ENCODE measurements at regions not wholly inside any gene's neighbourhood (a gene's known extent, or its start where the extent isn't known, plus 50 kb on each side); places are given as distances from the start of the nearest gene placed in this dataset.
"Not testable (repeated sequence)": the region's sequence is repeated elsewhere in the genome, so short reads cannot be mapped to it uniquely, and the experiment has no call there.

- DNase-seq (ENCODE audit: low spot score) = no peak
- peak; percentile 68 for FAIRE-seq
These were observed 272.8 kb upstream of the ZNF32 start for GRCh38 chr10:43921478-43921877.

GRCh38 chr10:43920236-43920758 is 271.6 kb upstream of the ZNF32 start:
- FAIRE-seq; DNase-seq (ENCODE audit: low spot score): not testable (repeated sequence)

- peak; percentile 5 for FAIRE-seq
These were observed 265.1 kb upstream of the ZNF32 start for GRCh38 chr10:43913676-43914235.

GRCh38 chr10:43912469-43912868 is 263.8 kb upstream of the ZNF32 start:
- no peak for FAIRE-seq

More at GRCh38 chr10:43913676-43914235, 265.1 kb upstream of the ZNF32 start:
- no peak for DNase-seq (ENCODE audit: low spot score)

GRCh38 chr10:43906490-43906889 is 257.8 kb upstream of the ZNF32 start:
- no peak for FAIRE-seq

More at GRCh38 chr10:43912469-43912868, 263.8 kb upstream of the ZNF32 start:
- no peak for DNase-seq (ENCODE audit: low spot score)

GRCh38 chr10:43905512-43906236 is 257.0 kb upstream of the ZNF32 start:
- no peak for FAIRE-seq

More at GRCh38 chr10:43906490-43906889, 257.8 kb upstream of the ZNF32 start:
- no peak for DNase-seq (ENCODE audit: low spot score)

GRCh38 chr10:43904844-43905243 is 256.2 kb upstream of the ZNF32 start:
- FAIRE-seq (no peak), DNase-seq (ENCODE audit: low spot score) (no peak)

More at GRCh38 chr10:43905512-43906236, 257.0 kb upstream of the ZNF32 start:
- no peak for DNase-seq (ENCODE audit: low spot score)

GRCh38 chr10:43904301-43904700 is 255.6 kb upstream of the ZNF32 start:
- DNase-seq (ENCODE audit: low spot score) (no peak), FAIRE-seq (no peak)

GRCh38 chr10:43903451-43903850 is 254.8 kb upstream of the ZNF32 start:
- FAIRE-seq (peak; percentile 90), DNase-seq (ENCODE audit: low spot score) (no peak)

- FAIRE-seq (no peak), DNase-seq (ENCODE audit: low spot score) (no peak)
These were observed 254.2 kb upstream of the ZNF32 start for GRCh38 chr10:43902842-43903241.

- FAIRE-seq (no peak), DNase-seq (ENCODE audit: low spot score) (no peak)
These were observed 253.2 kb upstream of the ZNF32 start for GRCh38 chr10:43901744-43902504.

GRCh38 chr10:43901302-43901701 is 252.6 kb upstream of the ZNF32 start:
- no peak for DNase-seq (ENCODE audit: low spot score)
- no peak for FAIRE-seq

GRCh38 chr10:43900571-43900970 is 251.9 kb upstream of the ZNF32 start:
- FAIRE-seq (no peak), DNase-seq (ENCODE audit: low spot score) (no peak)

- FAIRE-seq = no peak
- no peak for DNase-seq (ENCODE audit: low spot score)
These were observed 250.7 kb upstream of the ZNF32 start for GRCh38 chr10:43899224-43899959.

GRCh38 chr10:43898592-43898991 is 249.9 kb upstream of the ZNF32 start:
- DNase-seq (ENCODE audit: low spot score) (no peak), FAIRE-seq (no peak)

GRCh38 chr10:43897765-43898419 is 249.2 kb upstream of the ZNF32 start:
- FAIRE-seq = no peak

GRCh38 chr10:43892062-43892770 is 243.5 kb upstream of the ZNF32 start:
- peak; percentile 67 for DNase-seq (ENCODE audit: low spot score)
- FAIRE-seq = peak; percentile 85

More at GRCh38 chr10:43897765-43898419, 249.2 kb upstream of the ZNF32 start:
- DNase-seq (ENCODE audit: low spot score) = no peak

- DNase-seq (ENCODE audit: low spot score) (no peak), FAIRE-seq (peak; percentile 63)
These were observed 242.6 kb upstream of the ZNF32 start for GRCh38 chr10:43891241-43891640.

GRCh38 chr10:43890124-43890523 is 241.4 kb upstream of the ZNF32 start:
- peak; percentile 67 for FAIRE-seq

GRCh38 chr10:43888586-43888985 is 239.9 kb upstream of the ZNF32 start:
- FAIRE-seq = no peak

More at GRCh38 chr10:43890124-43890523, 241.4 kb upstream of the ZNF32 start:
- DNase-seq (ENCODE audit: low spot score) = no peak

More at GRCh38 chr10:43888586-43888985, 239.9 kb upstream of the ZNF32 start:
- no peak for DNase-seq (ENCODE audit: low spot score)

All from urothelium cell line (cell line).